Epithelial cell of esophagus (primary cell): ENCODE measurements at regions not wholly inside any gene's neighbourhood (a gene's known extent, or its start where the extent isn't known, plus 50 kb on each side); places are given as distances from the start of the nearest gene placed in this dataset.

Experiments
- DNase-seq: peaks from one replicate; pipeline ENCODE4 v3.0.0; 2010; ENCODE audit warnings: low read depth
- H3K4me3 ChIP-seq: 2 replicates; pipeline ENCODE4 v1.5.1; 2011; ENCODE audit warnings: mild to moderate bottlenecking, low read length, control low read depth
- CTCF ChIP-seq: IDR thresholded peaks from 2 replicates; pipeline ENCODE4 v1.5.1; 2011; ENCODE audit warnings: low read depth, mild to moderate bottlenecking, low read length, control low read depth, inconsistent platforms; ENCODE audit not compliant: insufficient read depth; ENCODE audit errors: missing control alignments

- TF ChIP-seq CTCF, result no peak
- DNase-seq, result peak; percentile 41
- no peak overlapping the region for H3K4me3 ChIP-seq
These were observed 108.8 kb downstream of the ZFP36L2 start for GRCh38 chr2:43117521-43118143.

- H3K4me3 ChIP-seq, result no peak overlapping the region
- no peak for TF ChIP-seq CTCF
- DNase-seq, result no peak
These were observed 109.4 kb downstream of the ZFP36L2 start for GRCh38 chr2:43116988-43117387.

- no peak overlapping the region for H3K4me3 ChIP-seq
- DNase-seq, result no peak
- no peak for TF ChIP-seq CTCF
These were observed 110.5 kb downstream of the ZFP36L2 start for GRCh38 chr2:43115881-43116280.

GRCh38 chr2:43114210-43114609 is 112.2 kb downstream of the ZFP36L2 start:
- no peak for TF ChIP-seq CTCF
- DNase-seq, result peak; percentile 88
- no peak overlapping the region for H3K4me3 ChIP-seq

DNA sequence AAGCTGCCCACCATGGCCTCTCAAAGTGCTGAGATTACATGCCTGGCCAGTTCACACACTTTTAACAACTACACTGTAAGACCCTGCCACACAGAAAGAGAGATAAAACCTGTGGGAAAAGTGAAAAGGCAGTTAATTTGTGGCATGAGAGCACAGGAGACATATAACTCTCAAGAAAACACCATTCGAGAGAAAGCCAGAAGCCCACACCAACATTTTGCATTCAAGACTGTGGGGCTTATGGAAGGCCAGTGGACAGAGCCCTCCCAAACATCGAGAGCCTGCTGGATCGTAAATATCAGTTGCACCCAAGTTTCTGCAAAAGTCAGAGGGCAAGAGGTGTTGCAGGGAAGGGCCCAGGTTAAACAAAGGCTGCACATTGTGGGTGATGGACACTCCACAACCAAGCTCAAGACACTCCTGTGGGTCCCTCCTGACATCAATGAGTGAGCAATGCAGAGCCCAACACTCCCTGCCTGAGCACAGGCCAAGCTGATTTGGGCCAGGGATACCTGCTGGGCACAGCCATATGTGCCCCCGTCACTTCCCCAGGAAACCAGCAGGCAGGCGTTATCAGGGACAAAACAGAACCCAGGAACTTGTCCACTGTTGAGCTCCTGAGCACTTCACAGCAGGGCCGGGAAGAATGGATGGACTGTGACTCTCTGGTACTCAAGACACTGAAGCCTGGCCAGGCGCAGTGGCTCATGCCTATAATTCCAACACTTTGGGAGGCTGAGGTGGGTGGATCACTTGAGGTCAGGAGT is 114.4 kb downstream of the ZFP36L2 start:
- no peak for DNase-seq
- no peak for TF ChIP-seq CTCF
- H3K4me3 ChIP-seq, result no peak overlapping the region

- no peak overlapping the region for H3K4me3 ChIP-seq
- no peak for TF ChIP-seq CTCF
- no peak for DNase-seq
These were observed 115.9 kb downstream of the ZFP36L2 start for GRCh38 chr2:43110442-43110871.

GRCh38 chr2:43109261-43109743 is 117.1 kb downstream of the ZFP36L2 start:
- no peak for DNase-seq
- no peak overlapping the region for H3K4me3 ChIP-seq
- no peak for TF ChIP-seq CTCF
